NB4 (cell line): ENCODE measurements at regions not wholly inside any gene's neighbourhood (a gene's known extent, or its start where the extent isn't known, plus 50 kb on each side); places are given as distances from the start of the nearest gene placed in this dataset.

Source experiments
- DNase-seq: peaks from one replicate; pipeline ENCODE4 v3.0.0; 2010; ENCODE audit warnings: low read depth
- H3K4me3 ChIP-seq: one replicate; pipeline ENCODE4 v1.5.1; 2011; ENCODE audit warnings: mild to moderate bottlenecking, low read depth, low read length, moderate library complexity
- CTCF ChIP-seq: IDR thresholded peaks from one replicate; pipeline ENCODE4 v1.5.1; 2012; ENCODE audit warnings: low read depth, low read length
- MAX ChIP-seq: IDR thresholded peaks from 2 replicates; pipeline ENCODE4 v1.6.1; 2011; ENCODE audit warnings: low read depth, low read length
- MYC ChIP-seq: IDR thresholded peaks from 2 replicates; pipeline ENCODE4 v1.6.1; 2011; ENCODE audit warnings: low read depth, low read length
- POLR2A ChIP-seq: IDR thresholded peaks from 2 replicates; pipeline ENCODE4 v1.6.1; 2011; ENCODE audit warnings: mild to moderate bottlenecking; ENCODE audit not compliant: insufficient read length; ENCODE audit errors: extremely low read depth

GRCh38 chr18:76656925-76657827 is 162.1 kb upstream of the ZNF516 start:
- peak; percentile 63 for DNase-seq
- TF ChIP-seq POLR2A: no peak
- H3K4me3 ChIP-seq: no peak overlapping the region

GRCh38 chr18:76654577-76654976 is 159.5 kb upstream of the ZNF516 start:
- TF ChIP-seq CTCF (no peak), MYC (no peak), MAX (no peak), POLR2A (no peak)
- H3K4me3 ChIP-seq: no peak overlapping the region
- DNase-seq: no peak

- no peak overlapping the region for H3K4me3 ChIP-seq
- TF ChIP-seq CTCF (no peak), MYC (no peak), POLR2A (no peak), MAX (no peak)
- no peak for DNase-seq
These were observed 152.3 kb upstream of the ZNF516 start for GRCh38 chr18:76647322-76647721.

- TF ChIP-seq MYC (no peak), POLR2A (no peak), CTCF (no peak), MAX (no peak)
- DNase-seq: no peak
- H3K4me3 ChIP-seq: no peak overlapping the region
These were observed 149.5 kb upstream of the ZNF516 start for GRCh38 chr18:76644580-76644979.

- DNase-seq: no peak
- no peak overlapping the region for H3K4me3 ChIP-seq
- TF ChIP-seq CTCF: no peak
- TF ChIP-seq MAX: no peak
- no peak for TF ChIP-seq MYC
- no peak for TF ChIP-seq POLR2A
These were observed 149.0 kb upstream of the ZNF516 start for GRCh38 chr18:76643996-76644395.

GRCh38 chr18:76643199-76643598 is 148.2 kb upstream of the ZNF516 start:
- no peak for TF ChIP-seq CTCF
- no peak for TF ChIP-seq MYC
- no peak for TF ChIP-seq POLR2A
- no peak for TF ChIP-seq MAX
- DNase-seq: no peak
- H3K4me3 ChIP-seq: no peak overlapping the region
